Tibial nerve (tissue), 4 donors: ENCODE measurements at regions not wholly inside any gene's neighbourhood (a gene's known extent, or its start where the extent isn't known, plus 50 kb on each side); places are given as distances from the start of the nearest gene placed in this dataset.

ENCODE experiments used
- DNase-seq, 2 donors: peaks; one replicate each; pipeline ENCODE4 v3.0.0-alpha.2; 2019; ENCODE audit warnings: low spot score in 2 of 2
- H3K27ac ChIP-seq, 4 donors: fragments of 200-600 bp; sonication (generic) in 3 of 4; one replicate each; pipeline ENCODE4 v1.5.1; 2017 to 2019; ENCODE audit warnings: mild to moderate bottlenecking in 1 of 4
- H3K27me3 ChIP-seq, 2 donors: fragments of 200-600 bp; sonication (generic) in 1 of 2; one replicate each; pipeline versions ENCODE4 v1.5.1 to v1.6.0; 2017 to 2019
- H3K36me3 ChIP-seq, 3 donors: fragments of 200-600 bp; sonication (generic); one replicate each; pipeline ENCODE4 v1.5.1; 2018 to 2019
- H3K4me1 ChIP-seq, 4 donors: fragments of 200-600 bp; sonication (generic) in 3 of 4; one replicate each; pipeline ENCODE4 v1.5.1; 2017 to 2019
- H3K4me3 ChIP-seq, 4 donors: fragments of 200-600 bp; sonication (generic) in 3 of 4; one replicate each; pipeline ENCODE4 v1.5.1; 2017 to 2019; ENCODE audit warnings: mild to moderate bottlenecking in 1 of 4, moderate library complexity in 1 of 4
- H3K9me3 ChIP-seq, 4 donors: fragments of 200-600 bp; sonication (generic) in 3 of 4; one replicate each; pipeline ENCODE4 v1.5.1; 2017 to 2019
- EP300 ChIP-seq, 2 donors: sonication (generic); formaldehyde crosslinking; IDR thresholded peaks; one replicate each; pipeline ENCODE4 v1.6.1; 2017; ENCODE audit warnings: antibody characterized with exemption in 2 of 2, mild to moderate bottlenecking in 1 of 2
- POLR2A ChIP-seq, 2 donors: fragments of 450-650 bp; IDR thresholded peaks; one replicate each; pipeline ENCODE4 v1.6.1; 2017; ENCODE audit warnings: antibody characterized with exemption in 2 of 2, mild to moderate bottlenecking in 2 of 2, moderate library complexity in 2 of 2
- WGBS, 2 donors: methylation state at CpG; one replicate each; pipeline ENCODE4 v1.1.5; 2018; 5-methylcytosine and 5-hydroxymethylcytosine counted together
- TF ChIP-seq, protein P1 (sequence below), 5 experiments: fragments of 200-600 bp in 3 of 5; fragments of 450-650 bp in 2 of 5; sonication (generic) in 3 of 5; IDR thresholded peaks; one replicate each; pipeline ENCODE4 v1.5.1; 2016 to 2019; ENCODE audit warnings: antibody characterized with exemption in 5 of 5, mild to moderate bottlenecking in 3 of 5, moderate library complexity in 2 of 5

DNA sequence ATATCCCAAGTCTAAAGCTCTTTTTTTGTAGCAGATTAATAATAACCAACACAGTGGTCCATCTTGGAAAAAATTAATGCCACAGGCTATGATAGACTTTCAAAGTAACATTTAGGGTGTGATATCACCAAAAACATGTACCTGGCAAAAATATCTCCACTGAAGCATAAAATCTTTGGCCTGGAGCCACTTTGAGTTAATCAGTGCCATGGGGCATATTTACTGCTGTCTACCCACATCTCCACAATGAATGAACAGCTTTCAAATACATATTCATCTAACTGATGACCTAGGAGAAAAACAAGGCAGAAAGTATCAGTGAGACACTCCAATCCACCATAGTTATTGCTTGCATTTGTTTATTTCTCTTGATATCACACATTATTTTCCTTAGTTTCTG is 296.0 kb upstream of the MDFIC2 start:
- TF ChIP-seq EP300 (IDR thresholded peaks at IDR 0.05) (no peak), POLR2A (IDR thresholded peaks at IDR 0.05) (no peak)
- TF ChIP-seq, protein P1, sequence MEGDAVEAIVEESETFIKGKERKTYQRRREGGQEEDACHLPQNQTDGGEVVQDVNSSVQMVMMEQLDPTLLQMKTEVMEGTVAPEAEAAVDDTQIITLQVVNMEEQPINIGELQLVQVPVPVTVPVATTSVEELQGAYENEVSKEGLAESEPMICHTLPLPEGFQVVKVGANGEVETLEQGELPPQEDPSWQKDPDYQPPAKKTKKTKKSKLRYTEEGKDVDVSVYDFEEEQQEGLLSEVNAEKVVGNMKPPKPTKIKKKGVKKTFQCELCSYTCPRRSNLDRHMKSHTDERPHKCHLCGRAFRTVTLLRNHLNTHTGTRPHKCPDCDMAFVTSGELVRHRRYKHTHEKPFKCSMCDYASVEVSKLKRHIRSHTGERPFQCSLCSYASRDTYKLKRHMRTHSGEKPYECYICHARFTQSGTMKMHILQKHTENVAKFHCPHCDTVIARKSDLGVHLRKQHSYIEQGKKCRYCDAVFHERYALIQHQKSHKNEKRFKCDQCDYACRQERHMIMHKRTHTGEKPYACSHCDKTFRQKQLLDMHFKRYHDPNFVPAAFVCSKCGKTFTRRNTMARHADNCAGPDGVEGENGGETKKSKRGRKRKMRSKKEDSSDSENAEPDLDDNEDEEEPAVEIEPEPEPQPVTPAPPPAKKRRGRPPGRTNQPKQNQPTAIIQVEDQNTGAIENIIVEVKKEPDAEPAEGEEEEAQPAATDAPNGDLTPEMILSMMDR (IDR thresholded peaks at IDR 0.05): no peak

DNA sequence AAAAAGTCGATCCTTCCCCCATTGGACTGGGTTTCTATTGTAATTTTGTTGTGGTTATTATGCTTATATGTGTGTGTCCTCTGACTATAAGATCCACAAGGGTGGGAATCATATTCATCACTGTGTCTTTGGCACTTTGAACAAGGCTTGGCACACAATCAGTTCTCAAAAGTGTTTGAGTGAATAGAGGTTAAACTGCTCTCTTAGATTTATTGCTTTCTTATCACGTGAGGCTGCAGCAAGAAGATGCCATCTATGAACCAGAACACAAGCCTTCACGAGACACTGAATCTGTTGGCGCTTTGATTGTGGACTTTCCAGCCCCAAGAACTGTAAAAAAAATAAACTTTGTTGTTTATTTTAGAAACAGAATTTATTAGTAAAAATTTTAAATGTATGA is 295.0 kb upstream of the MDFIC2 start:
- H3K9me3 ChIP-seq: peaks cover 0 to under 1% (median 0%) of the 10 kb centered on the region in 4 donors
- H3K4me1 ChIP-seq: peaks cover 0 to 13% (median 0%) of the 10 kb centered on the region in 4 donors
- DNase-seq: no peak
- H3K27me3 ChIP-seq: no peaks in the 10 kb centered on the region
- no peak overlapping the region for H3K4me3 ChIP-seq
- H3K27ac ChIP-seq: no peak overlapping the region
- H3K36me3 ChIP-seq: no peaks in the 10 kb centered on the region
- WGBS, 2 donors: 71% methylated on average over 4 of the region's 4 CpGs
- TF ChIP-seq, protein P1 (IDR thresholded peaks at IDR 0.05): no peak
- no peak for TF ChIP-seq POLR2A (IDR thresholded peaks at IDR 0.05)
- TF ChIP-seq EP300 (IDR thresholded peaks at IDR 0.05): no peak

More for the DNA sequence above, 296.0 kb upstream of the MDFIC2 start:
- Histone ChIP-seq H3K4me3 (no peak overlapping the region), H3K36me3 (no peaks in the 10 kb centered on the region), H3K27me3 (no peaks in the 10 kb centered on the region), H3K4me1 (peaks cover 0 to 13% (median 0%) of the 10 kb centered on the region in 4 donors), H3K9me3 (peaks cover 0 to 3% (median 0%) of the 10 kb centered on the region in 4 donors), H3K27ac (no peak overlapping the region)
- no peak for DNase-seq

DNA sequence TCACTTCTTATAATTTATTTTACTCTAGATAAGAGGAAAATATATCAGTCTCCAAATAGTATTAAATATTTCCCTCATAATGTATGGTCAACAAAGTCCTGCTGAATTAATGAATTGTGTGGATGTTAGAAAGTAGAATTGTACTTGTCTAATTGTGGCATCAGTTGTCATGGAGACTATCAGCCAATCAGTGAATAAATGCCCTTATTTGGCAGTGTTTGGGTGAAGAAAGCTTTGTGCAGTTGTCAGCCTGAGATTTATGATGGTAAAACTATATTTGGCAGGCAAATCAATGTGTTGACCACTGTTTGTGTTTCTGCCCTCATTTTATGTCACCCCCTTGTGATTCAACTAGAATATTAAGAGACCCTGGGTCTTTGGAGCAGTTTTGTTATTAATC is 293.6 kb upstream of the MDFIC2 start:
- no peaks in the 10 kb centered on the region for H3K27me3 ChIP-seq
- no peaks in the 10 kb centered on the region for H3K36me3 ChIP-seq
- peaks cover 0 to 13% (median 0%) of the 10 kb centered on the region in 4 donors for H3K4me1 ChIP-seq
- DNase-seq: no peak
- TF ChIP-seq, protein P1 (IDR thresholded peaks at IDR 0.05): no peak
- TF ChIP-seq POLR2A (IDR thresholded peaks at IDR 0.05) (no peak), EP300 (IDR thresholded peaks at IDR 0.05) (no peak)
- H3K27ac ChIP-seq: no peak overlapping the region
- H3K9me3 ChIP-seq: no peaks in the 10 kb centered on the region
- H3K4me3 ChIP-seq: no peak overlapping the region

DNA sequence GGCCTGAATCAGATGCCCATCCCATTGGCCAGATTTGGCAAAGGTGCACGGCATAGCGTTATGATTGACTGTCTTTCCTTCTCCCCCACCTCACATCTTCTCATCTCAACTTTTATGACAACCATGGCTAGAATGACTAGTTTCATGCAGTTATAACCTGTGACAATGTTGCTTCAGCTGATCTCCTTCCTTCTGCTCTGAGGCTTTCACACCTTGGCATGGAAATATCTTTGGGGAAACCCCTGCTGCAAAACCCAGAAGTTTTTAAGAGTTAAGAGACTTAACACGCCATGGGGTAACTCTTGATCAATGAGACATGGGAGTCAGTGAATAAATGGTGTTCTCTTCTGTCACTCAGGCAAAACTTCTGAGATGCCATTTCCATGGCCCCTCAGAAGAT is 290.7 kb upstream of the MDFIC2 start:
- WGBS, 2 donors: 68 to 82% methylated on average over 3 of the region's 3 CpGs
- Histone ChIP-seq H3K27ac (no peak overlapping the region), H3K27me3 (no peaks in the 10 kb centered on the region), H3K4me1 (no peaks in the 10 kb centered on the region), H3K36me3 (no peaks in the 10 kb centered on the region), H3K4me3 (no peak overlapping the region), H3K9me3 (no peaks in the 10 kb centered on the region)
- no peak for DNase-seq
- TF ChIP-seq POLR2A (IDR thresholded peaks at IDR 0.05) (no peak), EP300 (IDR thresholded peaks at IDR 0.05) (no peak)
- TF ChIP-seq, protein P1 (IDR thresholded peaks at IDR 0.05): no peak

DNA sequence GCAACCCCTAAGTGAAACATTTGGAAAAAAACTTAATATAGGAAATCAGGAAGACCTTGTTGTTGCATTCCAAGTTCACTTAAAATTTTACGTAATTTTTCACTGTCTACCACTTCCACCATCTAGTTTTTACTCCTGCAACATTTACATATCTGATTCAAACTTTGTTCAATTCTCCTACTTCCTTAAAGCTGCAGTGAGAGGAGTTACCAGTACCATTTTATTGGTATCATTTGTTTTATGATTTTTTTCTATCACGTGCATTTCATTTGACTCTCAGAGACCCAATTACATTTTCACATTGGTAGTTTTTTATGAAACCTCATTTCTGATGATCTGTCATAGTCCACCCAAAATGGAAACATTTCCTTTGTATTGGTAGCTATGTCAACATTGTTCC is 284.9 kb upstream of the MDFIC2 start:
- no peak for TF ChIP-seq EP300 (IDR thresholded peaks at IDR 0.05)
- TF ChIP-seq, protein P1 (IDR thresholded peaks at IDR 0.05): no peak
- no peak for TF ChIP-seq POLR2A (IDR thresholded peaks at IDR 0.05)
- H3K27me3 ChIP-seq: no peaks in the 10 kb centered on the region
- H3K4me3 ChIP-seq: no peak overlapping the region
- DNase-seq: no peak
- no peaks in the 10 kb centered on the region for H3K36me3 ChIP-seq
- H3K4me1 ChIP-seq: no peaks in the 10 kb centered on the region
- H3K9me3 ChIP-seq: no peaks in the 10 kb centered on the region
- no peak overlapping the region for H3K27ac ChIP-seq
- WGBS, 2 donors: 86 to 91% methylated on average over 2 of the region's 2 CpGs
